ENCODE measurements at regions not wholly inside any gene's neighbourhood (a gene's known extent, or its start where the extent isn't known, plus 50 kb on each side); places are given as distances from the start of the nearest gene placed in this dataset.

- TF ChIP-seq POLR2A (IDR thresholded peaks at IDR 0.05) (no peak), CTCF (IDR thresholded peaks at IDR 0.05) (no peak)
These were observed 127.8 kb upstream of the PLET1 start for GRCh38 chr11:112388496-112388895.
